ENCODE measurements at regions not wholly inside any gene's neighbourhood (a gene's known extent, or its start where the extent isn't known, plus 50 kb on each side); places are given as distances from the start of the nearest gene placed in this dataset.
"Not testable (repeated sequence)": the region's sequence is repeated elsewhere in the genome, so short reads cannot be mapped to it uniquely, and the experiment has no call there.

DNA sequence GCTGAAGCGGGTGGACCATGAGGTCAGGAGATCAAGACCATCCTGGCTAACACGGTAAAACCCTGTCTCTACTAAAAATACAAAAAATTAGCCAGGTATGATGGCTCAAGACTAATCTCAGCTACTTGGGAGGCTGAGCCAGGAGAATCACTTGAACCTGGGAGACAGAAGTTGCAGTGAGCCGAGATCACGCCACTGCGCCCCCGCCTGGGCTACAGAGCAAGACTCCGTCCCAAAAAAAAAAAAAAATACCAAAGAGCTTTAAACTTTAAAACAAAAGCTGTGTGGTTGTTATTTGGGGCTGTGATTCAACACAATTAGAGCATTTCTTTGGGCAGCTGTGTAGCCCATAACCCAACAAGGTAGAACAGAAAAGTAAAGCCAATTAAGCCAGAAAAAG is 259.9 kb downstream of the GALC start:
- SMC1A ChIA-PET (ENCODE audit: uncharacterized antibody, unreplicated experiment); H3K4me3 ChIP-seq; DNase-seq (ENCODE audit: low read depth, low spot score); H2AFZ ChIP-seq (ENCODE audit: control insufficient read depth, low read depth, low read length); ATAC-seq; BruUV-seq (replicated peaks); in situ Hi-C loops (cut with MboI); RAD21 ChIA-PET (ENCODE audit: unreplicated experiment); FAIRE-seq; H3K4me2 ChIP-seq (ENCODE audit: control insufficient read depth, insufficient read depth); H3K9me3 ChIP-seq (replicated peaks; ENCODE audit: control insufficient read depth, insufficient read depth, low read length); POLR2A ChIA-PET; intact Hi-C loops (cut with micrococcal nuclease; ENCODE audit: unreplicated experiment); H3K36me3 ChIP-seq (ENCODE audit: control insufficient read depth in 2 of 2, insufficient read depth in 2 of 2, low read length in 1 of 2); H3K9ac ChIP-seq (ENCODE audit: control insufficient read depth, insufficient read depth, low read length); H3K27ac ChIP-seq (ENCODE audit: control insufficient read depth, insufficient read depth); H4K20me1 ChIP-seq (ENCODE audit: control insufficient read depth, insufficient read depth); H3K27me3 ChIP-seq (replicated peaks in 1 of 2; ENCODE audit: control insufficient read depth in 2 of 2, insufficient read depth in 2 of 2, low read length in 1 of 2); H3K4me1 ChIP-seq (ENCODE audit: control insufficient read depth, insufficient read depth, low read length); H3K79me2 ChIP-seq (ENCODE audit: control insufficient read depth, insufficient read depth, low read length): not testable (repeated sequence)
- CTCF ChIA-PET: interaction anchor here (2.0 kb wide), 1 partner anchor 12 kb away, joined by 9 read pairs; no protein-coding TSS in a partner anchor
- WGBS (ENCODE audit: insufficient coverage, insufficient replicate concordance, low lambda C conversion rate, missing lambda C conversion rate): 16% methylated on average over 4 of the region's 7 CpGs

DNA sequence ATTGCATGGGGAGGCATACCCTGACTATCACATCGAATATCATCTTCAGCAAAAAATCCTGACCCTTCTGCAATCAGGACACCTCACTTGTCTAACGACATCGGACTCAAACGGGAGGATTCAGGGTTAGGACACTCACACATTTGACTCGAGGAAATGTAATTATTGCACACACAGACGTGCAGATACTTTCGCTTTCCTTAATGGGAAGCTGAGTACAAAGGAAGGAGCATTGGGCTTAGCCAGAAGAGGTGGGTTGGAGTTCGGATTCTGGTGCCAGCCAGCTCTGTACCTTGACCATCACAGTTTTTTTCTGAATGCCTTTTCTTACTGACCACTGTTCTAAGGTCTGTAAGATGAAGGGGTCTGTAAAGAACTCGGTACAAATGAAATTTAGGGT is 260.4 kb downstream of the GALC start:
- no peak overlapping the region for H3K9ac ChIP-seq (ENCODE audit: control insufficient read depth, insufficient read depth, low read length)
- no peaks in the 10 kb centered on the region for H3K36me3 ChIP-seq (ENCODE audit: control insufficient read depth in 2 of 2, insufficient read depth in 2 of 2, low read length in 1 of 2)
- H3K4me3 ChIP-seq: no peak overlapping the region
- no peak overlapping the region for H3K27ac ChIP-seq (ENCODE audit: control insufficient read depth, insufficient read depth)
- H3K4me1 ChIP-seq (ENCODE audit: control insufficient read depth, insufficient read depth, low read length): no peaks in the 10 kb centered on the region
- CTCF ChIA-PET: interaction anchor here (1.1 to 2.0 kb wide), 2 partner anchors 13 kb away, joined by 3 to 9 read pairs; no protein-coding TSS in a partner anchor
- POLR2A ChIA-PET: no interaction called here
- ATAC-seq (no peak), DNase-seq (ENCODE audit: low read depth, low spot score) (no peak), FAIRE-seq (no peak)
- SMC1A ChIA-PET (ENCODE audit: uncharacterized antibody, unreplicated experiment): no interaction called here
- no peaks in the 10 kb centered on the region for H3K9me3 ChIP-seq (replicated peaks; ENCODE audit: control insufficient read depth, insufficient read depth, low read length)
- no TSS peak for BruUV-seq (replicated peaks)
- 20% methylated on average over 9 of the region's 9 CpGs for WGBS (ENCODE audit: insufficient coverage, insufficient replicate concordance, low lambda C conversion rate, missing lambda C conversion rate)
- H4K20me1 ChIP-seq (ENCODE audit: control insufficient read depth, insufficient read depth): no peaks in the 10 kb centered on the region
- H3K27me3 ChIP-seq (replicated peaks in 1 of 2; ENCODE audit: control insufficient read depth in 2 of 2, insufficient read depth in 2 of 2, low read length in 1 of 2): no peaks in the 10 kb centered on the region
- no peaks in the 10 kb centered on the region for H3K79me2 ChIP-seq (ENCODE audit: control insufficient read depth, insufficient read depth, low read length)
- in situ Hi-C loops (cut with MboI): no loop called here
- RAD21 ChIA-PET (ENCODE audit: unreplicated experiment): no interaction called here
- no peak overlapping the region for H2AFZ ChIP-seq (ENCODE audit: control insufficient read depth, low read depth, low read length)
- intact Hi-C loops (cut with micrococcal nuclease; ENCODE audit: unreplicated experiment): no loop called here
- no peak overlapping the region for H3K4me2 ChIP-seq (ENCODE audit: control insufficient read depth, insufficient read depth)
- TF ChIP-seq BACH1 (IDR thresholded peaks at IDR 0.05; ENCODE audit: borderline replicate concordance): no peak
- TF ChIP-seq KAT2A (conservative IDR thresholded peaks at IDR 0.05; ENCODE audit: control insufficient read depth, low read depth, low read length): no peak
- TF ChIP-seq RELA (IDR thresholded peaks at IDR 0.05; ENCODE audit: borderline replicate concordance, partially characterized antibody): no peak
- TF ChIP-seq PAX8 (IDR thresholded peaks at IDR 0.05): no peak
- TF ChIP-seq ZBED1 (IDR thresholded peaks at IDR 0.05; ENCODE audit: borderline replicate concordance): no peak
- no peak for TF ChIP-seq RAD51 (IDR thresholded peaks at IDR 0.05)
- no peak for TF ChIP-seq EGR1 (IDR thresholded peaks at IDR 0.05; ENCODE audit: borderline replicate concordance in 1 of 2, low read depth in 2 of 2, low read length in 2 of 2)
- no peak for TF ChIP-seq GABPA (IDR thresholded peaks at IDR 0.05; ENCODE audit: low read depth)
- TF ChIP-seq RAD21 (IDR thresholded peaks at IDR 0.05; ENCODE audit: insufficient read depth, low read depth, low read length): no peak
- TF ChIP-seq, protein P1, sequence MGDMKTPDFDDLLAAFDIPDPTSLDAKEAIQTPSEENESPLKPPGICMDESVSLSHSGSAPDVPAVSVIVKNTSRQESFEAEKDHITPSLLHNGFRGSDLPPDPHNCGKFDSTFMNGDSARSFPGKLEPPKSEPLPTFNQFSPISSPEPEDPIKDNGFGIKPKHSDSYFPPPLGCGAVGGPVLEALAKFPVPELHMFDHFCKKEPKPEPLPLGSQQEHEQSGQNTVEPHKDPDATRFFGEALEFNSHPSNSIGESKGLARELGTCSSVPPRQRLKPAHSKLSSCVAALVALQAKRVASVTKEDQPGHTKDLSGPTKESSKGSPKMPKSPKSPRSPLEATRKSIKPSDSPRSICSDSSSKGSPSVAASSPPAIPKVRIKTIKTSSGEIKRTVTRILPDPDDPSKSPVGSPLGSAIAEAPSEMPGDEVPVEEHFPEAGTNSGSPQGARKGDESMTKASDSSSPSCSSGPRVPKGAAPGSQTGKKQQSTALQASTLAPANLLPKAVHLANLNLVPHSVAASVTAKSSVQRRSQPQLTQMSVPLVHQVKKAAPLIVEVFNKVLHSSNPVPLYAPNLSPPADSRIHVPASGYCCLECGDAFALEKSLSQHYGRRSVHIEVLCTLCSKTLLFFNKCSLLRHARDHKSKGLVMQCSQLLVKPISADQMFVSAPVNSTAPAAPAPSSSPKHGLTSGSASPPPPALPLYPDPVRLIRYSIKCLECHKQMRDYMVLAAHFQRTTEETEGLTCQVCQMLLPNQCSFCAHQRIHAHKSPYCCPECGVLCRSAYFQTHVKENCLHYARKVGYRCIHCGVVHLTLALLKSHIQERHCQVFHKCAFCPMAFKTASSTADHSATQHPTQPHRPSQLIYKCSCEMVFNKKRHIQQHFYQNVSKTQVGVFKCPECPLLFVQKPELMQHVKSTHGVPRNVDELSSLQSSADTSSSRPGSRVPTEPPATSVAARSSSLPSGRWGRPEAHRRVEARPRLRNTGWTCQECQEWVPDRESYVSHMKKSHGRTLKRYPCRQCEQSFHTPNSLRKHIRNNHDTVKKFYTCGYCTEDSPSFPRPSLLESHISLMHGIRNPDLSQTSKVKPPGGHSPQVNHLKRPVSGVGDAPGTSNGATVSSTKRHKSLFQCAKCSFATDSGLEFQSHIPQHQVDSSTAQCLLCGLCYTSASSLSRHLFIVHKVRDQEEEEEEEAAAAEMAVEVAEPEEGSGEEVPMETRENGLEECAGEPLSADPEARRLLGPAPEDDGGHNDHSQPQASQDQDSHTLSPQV (IDR thresholded peaks at IDR 0.05): no peak
- TF ChIP-seq IRF4 (IDR thresholded peaks at IDR 0.05; ENCODE audit: low read depth, low read length): no peak
- no peak for TF ChIP-seq MEF2A (IDR thresholded peaks at IDR 0.05; ENCODE audit: insufficient read depth, low read depth, low read length)
- TF ChIP-seq ZZZ3 (IDR thresholded peaks at IDR 0.05; ENCODE audit: control insufficient read depth, insufficient read length, low read depth): no peak
